ENCODE measurements at regions not wholly inside any gene's neighbourhood (a gene's known extent, or its start where the extent isn't known, plus 50 kb on each side); places are given as distances from the start of the nearest gene placed in this dataset.

DNA sequence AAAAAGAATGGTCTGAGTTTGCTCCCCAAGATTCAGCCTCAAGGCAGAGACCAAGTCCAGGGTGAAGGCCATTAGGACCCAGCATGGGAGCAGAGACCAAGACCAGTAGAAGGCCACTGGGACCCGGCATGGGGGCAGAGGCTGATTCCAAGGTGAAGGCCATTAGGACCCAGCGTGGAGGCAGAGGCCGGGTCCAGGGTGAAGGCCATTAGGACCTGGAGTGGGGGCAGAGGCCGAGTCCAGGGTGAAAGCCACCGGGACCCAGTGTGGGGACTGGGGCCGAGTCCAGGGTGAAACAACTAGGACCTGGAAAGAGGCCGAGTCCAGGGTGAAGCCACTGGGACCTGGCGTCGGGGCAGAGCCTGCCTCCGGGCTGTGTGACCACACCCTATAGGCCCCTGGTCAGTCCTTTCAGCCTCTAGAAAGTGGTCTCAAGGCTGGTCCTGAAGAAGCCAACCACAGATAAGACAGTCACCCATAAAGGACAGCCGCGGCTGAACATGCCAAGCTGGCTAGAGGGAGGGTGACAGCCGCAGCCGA, 113.8 kb upstream of the SALL3 start:
- TF ChIP-seq SP1 (IDR thresholded peaks at IDR 0.05) (no peak), TARDBP (IDR thresholded peaks at IDR 0.05) (no peak), ELF4 (IDR thresholded peaks at IDR 0.05) (no peak), SUZ12 (IDR thresholded peaks at IDR 0.05) (no peak), FOXA1 (IDR thresholded peaks at IDR 0.05) (no peak), BHLHE40 (IDR thresholded peaks at IDR 0.05; ENCODE audit: borderline replicate concordance) (no peak), FOXM1 (IDR thresholded peaks at IDR 0.05; ENCODE audit: borderline replicate concordance) (no peak), ZNF384 (IDR thresholded peaks at IDR 0.05) (no peak), LEF1 (IDR thresholded peaks at IDR 0.05; ENCODE audit: borderline replicate concordance) (no peak), L3MBTL2 (conservative IDR thresholded peaks at IDR 0.05) (no peak), NFRKB (IDR thresholded peaks at IDR 0.05) (no peak)
